ENCODE measurements at regions not wholly inside any gene's neighbourhood (a gene's known extent, or its start where the extent isn't known, plus 50 kb on each side); places are given as distances from the start of the nearest gene placed in this dataset.

DNA sequence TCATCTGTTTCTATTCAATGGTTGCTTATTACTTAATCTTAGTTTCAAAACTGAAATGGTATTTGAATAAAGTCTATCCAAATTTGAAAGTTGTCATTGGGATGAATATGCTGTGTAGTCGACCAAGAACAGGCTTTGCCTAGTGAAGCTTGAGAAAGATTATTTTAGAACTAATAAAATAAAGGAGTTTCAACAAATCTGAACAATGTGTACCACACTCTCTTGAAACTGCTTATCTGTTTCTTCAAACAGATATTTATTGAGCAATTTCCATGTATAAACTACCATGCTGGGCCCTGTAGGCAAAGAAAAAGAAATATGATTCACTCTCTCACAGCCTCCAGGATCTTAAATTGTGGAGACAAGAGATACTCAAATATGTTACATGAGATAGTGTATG is 174.4 kb downstream of the OGFRL1 start:
- no peak for TF ChIP-seq CTCF (IDR thresholded peaks at IDR 0.05)
- no peak for TF ChIP-seq POLR2A (IDR thresholded peaks at IDR 0.05)

Data from testis (tissue), 2 donors.